GM23338 (cell line): ENCODE measurements at regions not wholly inside any gene's neighbourhood (a gene's known extent, or its start where the extent isn't known, plus 50 kb on each side); places are given as distances from the start of the nearest gene placed in this dataset.

Experiments used
- ATAC-seq: fragments of 200-7000 bp; cut with Tn5 transposase; 3 replicates; pipeline ENCODE4 v1.9.1; 2020
- DNase-seq: peaks from one replicate; pipeline ENCODE4 v3.0.0-alpha.2; 2015; ENCODE audit warnings: low spot score
- H2AFZ ChIP-seq: fragments of 200-600 bp; sonication (generic); 2 replicates; pipeline ENCODE4 v1.8.0; 2016; ENCODE audit warnings: antibody characterized with exemption, mild to moderate bottlenecking, moderate library complexity
- H3F3A ChIP-seq: fragments of 200-600 bp; sonication (generic); replicated peaks from 2 replicates; pipeline ENCODE4 v1.8.0; 2017; ENCODE audit warnings: antibody characterized with exemption, mixed run types, low read depth
- H3K27ac ChIP-seq: fragments of 200-600 bp; sonication (generic); 2 replicates; pipeline ENCODE4 v1.6.1; 2016; ENCODE audit warnings: low read depth
- H3K27me3 ChIP-seq: fragments of 200-600 bp; sonication (generic); 2 replicates; pipeline ENCODE4 v1.8.0; 2016; ENCODE audit warnings: mild to moderate bottlenecking, mixed run types, moderate library complexity; ENCODE audit not compliant: insufficient read depth
- H3K36me3 ChIP-seq: fragments of 200-600 bp; sonication (generic); 2 replicates; pipeline ENCODE4 v1.8.0; 2016; ENCODE audit warnings: mild to moderate bottlenecking; ENCODE audit not compliant: insufficient read depth
- H3K4me1 ChIP-seq: fragments of 200-600 bp; sonication (generic); 2 replicates; pipeline ENCODE4 v1.8.0; 2016; ENCODE audit warnings: mild to moderate bottlenecking, moderate library complexity; ENCODE audit not compliant: insufficient read depth
- H3K4me2 ChIP-seq: fragments of 200-600 bp; sonication (generic); 2 replicates; pipeline ENCODE4 v1.7.1; 2017; ENCODE audit warnings: mixed run types
- H3K4me3 ChIP-seq: fragments of 200-600 bp; sonication (generic); 2 replicates; pipeline ENCODE4 v1.6.1; 2016; ENCODE audit warnings: mixed run types
- H3K79me2 ChIP-seq: fragments of 200-600 bp; sonication (generic); replicated peaks from 2 replicates; pipeline ENCODE4 v1.8.0; 2017; ENCODE audit warnings: mild to moderate bottlenecking; ENCODE audit not compliant: insufficient read depth
- H3K9me2 ChIP-seq: fragments of 200-600 bp; sonication (generic); 2 replicates; pipeline ENCODE4 v1.8.0; 2017; ENCODE audit not compliant: insufficient read depth
- H4K20me1 ChIP-seq: fragments of 200-600 bp; sonication (generic); replicated peaks from 2 replicates; pipeline ENCODE4 v1.8.0; 2017; ENCODE audit warnings: mild to moderate bottlenecking; ENCODE audit not compliant: insufficient read depth
- H3K27ac Mint-ChIP-seq: 2 replicates; pipeline ENCODE4 v1.8.0; 2020; ENCODE audit warnings: inconsistent platforms, mild to moderate bottlenecking, moderate library complexity, mixed read lengths
- H3K27me3 Mint-ChIP-seq: 3 replicates; pipeline ENCODE4 v1.8.0; 2022; ENCODE audit warnings: low read depth, mild to moderate bottlenecking, moderate library complexity, mixed read lengths, inconsistent platforms; ENCODE audit not compliant: insufficient read depth, poor library complexity
- H3K36me3 Mint-ChIP-seq: 3 replicates; pipeline ENCODE4 v1.8.0; 2021; ENCODE audit warnings: low read depth, mild to moderate bottlenecking, inconsistent platforms, moderate library complexity, mixed read lengths
- H3K4me1 Mint-ChIP-seq: 3 replicates; pipeline ENCODE4 v1.8.0; 2020; ENCODE audit warnings: mild to moderate bottlenecking, inconsistent platforms, mixed read lengths
- H3K4me3 Mint-ChIP-seq: 3 replicates; pipeline ENCODE4 v1.8.0; 2021; ENCODE audit warnings: moderate library complexity, mild to moderate bottlenecking, inconsistent platforms, mixed read lengths
- H3K9me3 Mint-ChIP-seq: 3 replicates; pipeline ENCODE4 v1.8.0; 2020; ENCODE audit warnings: moderate library complexity, mild to moderate bottlenecking, inconsistent platforms, mixed read lengths
- CTCF ChIP-seq, 2 experiments: fragments of 200-600 bp in 1 of 2; sonication (generic) in 1 of 2; conservative IDR thresholded peaks; 2 replicates each; pipeline versions ENCODE4 v1.5.1 to v1.6.1; 2016 to 2017; ENCODE audit warnings: antibody characterized with exemption in 2 of 2, low read depth in 2 of 2, mild to moderate bottlenecking in 2 of 2, moderate library complexity in 1 of 2
- ETS1 ChIP-seq: IDR thresholded peaks from 2 replicates; pipeline ENCODE4 v1.6.1; 2016; ENCODE audit warnings: antibody characterized with exemption
- EZH2 ChIP-seq: fragments of 200-600 bp; sonication (generic); IDR thresholded peaks from one replicate; pipeline ENCODE4 v1.8.0; 2017; ENCODE audit warnings: antibody characterized with exemption, mild to moderate bottlenecking, low read depth; ENCODE audit not compliant: unreplicated experiment
- NANOG ChIP-seq: IDR thresholded peaks from 2 replicates; pipeline ENCODE4 v1.6.1; 2016; ENCODE audit warnings: antibody characterized with exemption, borderline replicate concordance
- ZNF462 ChIP-seq: fragments of 250-450 bp; sonication (Bioruptor Pico); IDR thresholded peaks from 2 replicates; pipeline ENCODE4 v1.5.0; 2020; ENCODE audit warnings: mild to moderate bottlenecking, moderate library complexity

- H3F3A ChIP-seq: no peaks in the 10 kb centered on the region
- ATAC-seq: no peak
- Mint-ChIP-seq H3K4me1 (no peaks in the 10 kb centered on the region), H3K27me3 (no peaks in the 10 kb centered on the region), H3K27ac (no peak overlapping the region), H3K9me3 (no peaks in the 10 kb centered on the region), H3K4me3 (no peak overlapping the region), H3K36me3 (no peaks in the 10 kb centered on the region)
- H4K20me1 ChIP-seq: no peaks in the 10 kb centered on the region
- H3K4me1 ChIP-seq: no peaks in the 10 kb centered on the region
- H3K4me2 ChIP-seq: no peak overlapping the region
- no peak overlapping the region for H3K27ac ChIP-seq
- no peaks in the 10 kb centered on the region for H3K79me2 ChIP-seq
- DNase-seq: no peak
- H3K4me3 ChIP-seq: no peak overlapping the region
- TF ChIP-seq EZH2: no peak
- TF ChIP-seq NANOG: no peak
- TF ChIP-seq ETS1: no peak
- no peak for TF ChIP-seq CTCF (conservative IDR thresholded peaks at IDR 0.05; ENCODE audit: low read depth in 2 of 2)
- TF ChIP-seq ZNF462 (CRISPR knock-in tag): no peak
- no peaks in the 10 kb centered on the region for H3K27me3 ChIP-seq
- H3K36me3 ChIP-seq: no peaks in the 10 kb centered on the region
- H2AFZ ChIP-seq: no peak overlapping the region
- H3K9me2 ChIP-seq: no peaks in the 10 kb centered on the region
These were observed 83.0 kb downstream of the MAGEB17 start for GRCh38 chrX:16250296-16250695.
